ENCODE measurements at regions not wholly inside any gene's neighbourhood (a gene's known extent, or its start where the extent isn't known, plus 50 kb on each side); places are given as distances from the start of the nearest gene placed in this dataset.

GRCh38 chr5:121704291-121704690 lies 147.4 kb upstream of the FTMT start:
- no peaks in the 10 kb centered on the region for H3K27me3 ChIP-seq (ENCODE audit: control insufficient read depth in 1 of 2, insufficient read depth in 2 of 2, low read length in 2 of 2)
- no peaks in the 10 kb centered on the region for H4K20me1 ChIP-seq (ENCODE audit: insufficient read depth, low read length)
- H3K4me2 ChIP-seq (ENCODE audit: low read depth, low read length): no peak overlapping the region
- H3K9ac ChIP-seq (ENCODE audit: insufficient read depth, low read depth, low read length): no peak overlapping the region
- intact Hi-C loops (cut with micrococcal nuclease; ENCODE audit: unreplicated experiment): no loop called here
- no peaks in the 10 kb centered on the region for H3K79me2 ChIP-seq (ENCODE audit: insufficient read depth, low read length)
- no peak overlapping the region for H2AFZ ChIP-seq (ENCODE audit: low read length)
- no TSS peak for BruUV-seq (replicated peaks)
- POLR2A ChIA-PET: no interaction called here
- no peaks in the 10 kb centered on the region for H3K9me3 ChIP-seq (ENCODE audit: low read length)
- no peak overlapping the region for H3K27ac ChIP-seq (ENCODE audit: extremely low read length, insufficient read depth, low read length)
- no peak for DNase-seq (ENCODE audit: low spot score)
- H3K4me1 ChIP-seq (ENCODE audit: insufficient read depth, low read length): no peaks in the 10 kb centered on the region
- CTCF ChIA-PET (ENCODE audit: low intra/inter-chr PET ratio, low total read pairs): no interaction called here
- no peak for ATAC-seq
- no peaks in the 10 kb centered on the region for H3K36me3 ChIP-seq (replicated peaks in 1 of 2; ENCODE audit: control insufficient read depth in 1 of 2, insufficient read depth in 2 of 2, low read length in 2 of 2)
- H3K4me3 ChIP-seq (replicated peaks in 1 of 3; ENCODE audit: insufficient read depth in 1 of 3, low read depth in 2 of 3, low read length in 3 of 3): no peak overlapping the region
- TF ChIP-seq NFE2L2 (IDR thresholded peaks at IDR 0.05; ENCODE audit: low read length): no peak
- TF ChIP-seq FOXO1 (CRISPR knock-in tag; IDR thresholded peaks at IDR 0.05): no peak
- in situ Hi-C loops (cut with HindIII; ENCODE audit: extremely low pct_ligation_motif_present, low pct_unique_long_range_greater_than_20kb): no loop called here
- no peak for FAIRE-seq

DNA sequence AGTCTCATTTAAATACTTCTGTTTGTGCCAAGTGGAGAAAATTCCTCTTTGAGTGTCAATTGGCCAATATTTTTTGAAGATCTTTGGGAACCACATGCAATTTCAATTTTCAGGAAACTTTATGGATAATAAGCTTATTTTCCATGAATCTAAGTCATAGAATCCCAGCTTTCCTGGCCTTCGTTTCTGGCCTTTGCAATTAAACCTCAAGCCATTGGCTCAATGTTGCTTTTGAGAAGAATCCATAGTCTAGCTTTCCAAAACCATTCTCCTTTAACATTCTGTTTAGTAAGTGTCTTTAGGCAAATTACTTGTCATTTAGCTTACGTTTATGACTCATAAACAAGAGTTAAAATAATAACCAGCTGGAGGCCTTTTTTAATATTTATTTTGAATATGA lies 145.0 kb upstream of the FTMT start:
- 0% methylated on average over 2 of the region's 2 CpGs for whole genome bisulfite sequencing (ENCODE audit: low lambda C conversion rate)
- in situ Hi-C loops (cut with HindIII; ENCODE audit: extremely low pct_ligation_motif_present, low pct_unique_long_range_greater_than_20kb): no loop called here

GRCh38 chr5:121707178-121707577 lies 144.5 kb upstream of the FTMT start:
- no peaks in the 10 kb centered on the region for H3K79me2 ChIP-seq (ENCODE audit: insufficient read depth, low read length)
- no peak overlapping the region for H3K27ac ChIP-seq (ENCODE audit: extremely low read length, insufficient read depth, low read length)
- H2AFZ ChIP-seq (ENCODE audit: low read length): no peak overlapping the region
- no peaks in the 10 kb centered on the region for H3K4me1 ChIP-seq (ENCODE audit: insufficient read depth, low read length)
- no TSS peak for BruUV-seq (replicated peaks)
- intact Hi-C loops (cut with micrococcal nuclease; ENCODE audit: unreplicated experiment): loop anchor here (1.0 kb wide), 1 partner anchor 41 kb away; no protein-coding TSS in a partner anchor
- no peaks in the 10 kb centered on the region for H3K36me3 ChIP-seq (replicated peaks in 1 of 2; ENCODE audit: control insufficient read depth in 1 of 2, insufficient read depth in 2 of 2, low read length in 2 of 2)
- H4K20me1 ChIP-seq (ENCODE audit: insufficient read depth, low read length): no peaks in the 10 kb centered on the region
- no peak overlapping the region for H3K4me3 ChIP-seq (replicated peaks in 1 of 3; ENCODE audit: insufficient read depth in 1 of 3, low read depth in 2 of 3, low read length in 3 of 3)
- in situ Hi-C loops (cut with HindIII; ENCODE audit: extremely low pct_ligation_motif_present, low pct_unique_long_range_greater_than_20kb): no loop called here
- DNase-seq (ENCODE audit: low spot score): no peak
- no peak for ATAC-seq
- no peak for TF ChIP-seq ZNF709 (CRISPR knock-in tag; IDR thresholded peaks at IDR 0.05)
- no peak for TF ChIP-seq POLR2AphosphoS2 (IDR thresholded peaks at IDR 0.05; ENCODE audit: low read depth, low read length)
- TF ChIP-seq CREM (IDR thresholded peaks at IDR 0.05): no peak
- TF ChIP-seq CREM (CRISPR knock-in tag; IDR thresholded peaks at IDR 0.05): no peak
- TF ChIP-seq ZNF850 (CRISPR knock-in tag; conservative IDR thresholded peaks at IDR 0.05): no peak
- TF ChIP-seq MNT (IDR thresholded peaks at IDR 0.05): no peak
- TF ChIP-seq ZBTB7A (CRISPR knock-in tag; IDR thresholded peaks at IDR 0.05): no peak
- no peak for TF ChIP-seq ZKSCAN5 (CRISPR knock-in tag; IDR thresholded peaks at IDR 0.05)
- no peak for TF ChIP-seq ZNF296 (CRISPR knock-in tag; conservative IDR thresholded peaks at IDR 0.05)
- no peak for TF ChIP-seq ZNF331 (CRISPR knock-in tag; IDR thresholded peaks at IDR 0.05)
- no peak for TF ChIP-seq JDP2 (CRISPR knock-in tag; IDR thresholded peaks at IDR 0.05; ENCODE audit: borderline replicate concordance)
- H3K9me3 ChIP-seq (ENCODE audit: low read length): no peaks in the 10 kb centered on the region; the same call in 1 of the 2 replicates
- no peak for FAIRE-seq
- WGBS (ENCODE audit: low lambda C conversion rate): 3% methylated on average over 1 of the region's 1 CpG
- H3K4me2 ChIP-seq (ENCODE audit: low read depth, low read length): no peak overlapping the region
- POLR2A ChIA-PET: no interaction called here
- CTCF ChIA-PET (ENCODE audit: low intra/inter-chr PET ratio, low total read pairs): no interaction called here
- H3K9ac ChIP-seq (ENCODE audit: insufficient read depth, low read depth, low read length): no peak overlapping the region
- no peaks in the 10 kb centered on the region for H3K27me3 ChIP-seq (ENCODE audit: control insufficient read depth in 1 of 2, insufficient read depth in 2 of 2, low read length in 2 of 2)

More for the DNA sequence above, 145.0 kb upstream of the FTMT start:
- no peaks in the 10 kb centered on the region for H3K79me2 ChIP-seq (ENCODE audit: insufficient read depth, low read length)
- H4K20me1 ChIP-seq (ENCODE audit: insufficient read depth, low read length): no peaks in the 10 kb centered on the region
- H3K27me3 ChIP-seq (ENCODE audit: control insufficient read depth in 1 of 2, insufficient read depth in 2 of 2, low read length in 2 of 2): no peaks in the 10 kb centered on the region
- intact Hi-C loops (cut with micrococcal nuclease; ENCODE audit: unreplicated experiment): loop anchor here (1.0 kb wide), 1 partner anchor 42 kb away; no protein-coding TSS in a partner anchor
- no peaks in the 10 kb centered on the region for H3K4me1 ChIP-seq (ENCODE audit: insufficient read depth, low read length)
- no peak for ATAC-seq
- ChIA-PET CTCF (ENCODE audit: low intra/inter-chr PET ratio, low total read pairs) (no interaction called here), POLR2A (no interaction called here)
- no peak overlapping the region for H3K27ac ChIP-seq (ENCODE audit: extremely low read length, insufficient read depth, low read length)
- TF ChIP-seq MYC (CRISPR knock-in tag; IDR thresholded peaks at IDR 0.05; ENCODE audit: borderline replicate concordance): no peak
- no peak for DNase-seq (ENCODE audit: low spot score)
- H3K4me2 ChIP-seq (ENCODE audit: low read depth, low read length): no peak overlapping the region
- H3K9ac ChIP-seq (ENCODE audit: insufficient read depth, low read depth, low read length): no peak overlapping the region
- no peak overlapping the region for H2AFZ ChIP-seq (ENCODE audit: low read length)
- no peak for FAIRE-seq
- no TSS peak for BruUV-seq (replicated peaks)
- no peaks in the 10 kb centered on the region; the same call in 1 of the 2 replicates for H3K9me3 ChIP-seq (ENCODE audit: low read length)
- no peaks in the 10 kb centered on the region for H3K36me3 ChIP-seq (replicated peaks in 1 of 2; ENCODE audit: control insufficient read depth in 1 of 2, insufficient read depth in 2 of 2, low read length in 2 of 2)
- no peak overlapping the region for H3K4me3 ChIP-seq (replicated peaks in 1 of 3; ENCODE audit: insufficient read depth in 1 of 3, low read depth in 2 of 3, low read length in 3 of 3)
